Bronchial epithelial cell (primary cell): ENCODE measurements at regions not wholly inside any gene's neighbourhood (a gene's known extent, or its start where the extent isn't known, plus 50 kb on each side); places are given as distances from the start of the nearest gene placed in this dataset.
"Not testable (repeated sequence)": the region's sequence is repeated elsewhere in the genome, so short reads cannot be mapped to it uniquely, and the experiment has no call there.

Experiments
- DNase-seq: peaks from one replicate; pipeline ENCODE4 v3.0.0-alpha.2; 2010; ENCODE audit warnings: low read depth
- FAIRE-seq: peaks from 2 replicates; lab custom pipeline; 2011; peaks lifted over from hg19 to GRCh38; lab: Jason Lieb, UNC
- H3K27me3 ChIP-seq: 2 replicates; pipeline ENCODE4 v1.5.1; 2011; ENCODE audit warnings: low read length; ENCODE audit not compliant: control insufficient read depth, insufficient read depth
- H3K36me3 ChIP-seq: 2 replicates; pipeline ENCODE4 v1.5.1; 2011; ENCODE audit warnings: low read length; ENCODE audit not compliant: control insufficient read depth, insufficient read depth
- H3K4me3 ChIP-seq: 2 replicates; pipeline ENCODE4 v1.5.1; 2011; ENCODE audit warnings: mild to moderate bottlenecking, low read depth, low read length, control low read depth
- TF ChIP-seq, protein P1 (sequence below): IDR thresholded peaks from 2 replicates; pipeline ENCODE4 v1.5.1; 2011; ENCODE audit warnings: mild to moderate bottlenecking, moderate library complexity, low read length, control low read depth, inconsistent platforms; ENCODE audit not compliant: insufficient read depth, severe bottlenecking

DNA sequence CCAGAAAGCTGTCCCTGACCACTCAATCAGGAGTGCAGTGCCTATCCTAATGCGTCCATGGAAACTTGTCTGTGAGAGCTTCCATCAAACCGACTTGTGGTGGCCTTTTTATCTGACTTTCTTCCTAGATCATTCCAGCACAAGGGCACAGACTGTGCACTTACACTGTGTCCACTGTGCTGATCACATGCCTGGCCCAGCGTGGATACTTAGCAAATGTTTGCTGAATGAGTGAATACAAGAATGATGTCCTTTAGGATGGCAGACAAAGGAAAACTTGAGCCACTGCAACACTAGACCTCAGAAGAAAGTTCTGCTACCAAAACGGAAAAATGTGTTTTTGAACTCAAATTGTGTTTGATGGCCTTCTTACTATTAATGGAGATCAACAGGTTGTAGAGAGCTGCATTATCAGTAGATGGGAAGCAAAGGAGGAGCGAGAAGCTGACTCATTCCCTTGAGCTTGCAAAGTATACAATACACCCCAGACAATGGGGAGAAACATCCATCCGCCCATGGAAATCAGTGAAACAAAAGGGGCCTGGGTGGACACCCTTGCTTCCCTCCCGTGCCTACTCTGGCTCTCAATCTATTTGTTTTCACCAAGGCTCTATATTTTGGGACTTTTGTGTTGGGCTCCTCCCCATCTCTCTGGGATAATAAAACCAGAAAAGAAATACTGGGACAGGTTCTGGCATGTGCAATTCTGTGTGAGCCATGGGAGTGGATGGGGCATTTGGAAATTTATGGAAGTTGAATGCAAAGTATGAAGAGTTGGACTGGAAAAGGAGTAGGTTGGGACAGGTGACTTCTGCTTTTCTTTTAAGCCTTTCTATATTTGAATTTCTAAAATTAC, 76.2 kb upstream of the ZFAND5 start:
- H3K36me3 ChIP-seq = no peaks in the 10 kb centered on the region
- FAIRE-seq (no peak), DNase-seq (peak; percentile 84)
- no peaks in the 10 kb centered on the region for H3K27me3 ChIP-seq
- no peak overlapping the region for H3K4me3 ChIP-seq
- TF ChIP-seq, protein P1, sequence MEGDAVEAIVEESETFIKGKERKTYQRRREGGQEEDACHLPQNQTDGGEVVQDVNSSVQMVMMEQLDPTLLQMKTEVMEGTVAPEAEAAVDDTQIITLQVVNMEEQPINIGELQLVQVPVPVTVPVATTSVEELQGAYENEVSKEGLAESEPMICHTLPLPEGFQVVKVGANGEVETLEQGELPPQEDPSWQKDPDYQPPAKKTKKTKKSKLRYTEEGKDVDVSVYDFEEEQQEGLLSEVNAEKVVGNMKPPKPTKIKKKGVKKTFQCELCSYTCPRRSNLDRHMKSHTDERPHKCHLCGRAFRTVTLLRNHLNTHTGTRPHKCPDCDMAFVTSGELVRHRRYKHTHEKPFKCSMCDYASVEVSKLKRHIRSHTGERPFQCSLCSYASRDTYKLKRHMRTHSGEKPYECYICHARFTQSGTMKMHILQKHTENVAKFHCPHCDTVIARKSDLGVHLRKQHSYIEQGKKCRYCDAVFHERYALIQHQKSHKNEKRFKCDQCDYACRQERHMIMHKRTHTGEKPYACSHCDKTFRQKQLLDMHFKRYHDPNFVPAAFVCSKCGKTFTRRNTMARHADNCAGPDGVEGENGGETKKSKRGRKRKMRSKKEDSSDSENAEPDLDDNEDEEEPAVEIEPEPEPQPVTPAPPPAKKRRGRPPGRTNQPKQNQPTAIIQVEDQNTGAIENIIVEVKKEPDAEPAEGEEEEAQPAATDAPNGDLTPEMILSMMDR = no peak

DNA sequence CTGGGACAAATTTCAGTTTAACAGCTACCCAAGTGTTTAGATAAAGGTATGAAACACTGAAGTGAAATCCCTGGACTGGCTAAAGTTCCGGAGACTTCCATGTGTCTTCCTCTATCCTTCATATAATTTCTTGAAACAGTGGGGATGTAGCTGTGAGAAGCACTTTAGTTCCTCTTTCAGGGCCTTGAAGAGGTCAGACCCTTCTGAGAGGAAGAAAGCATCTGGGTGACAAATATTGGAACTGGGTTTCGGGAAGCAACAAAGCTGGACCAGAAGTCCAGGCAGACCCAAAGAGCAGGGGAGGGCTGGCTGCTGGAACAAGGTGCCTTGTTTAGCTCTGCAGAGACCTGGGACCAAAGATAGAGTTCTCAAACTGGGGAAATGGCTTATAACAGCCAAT, 75.4 kb upstream of the ZFAND5 start:
- H3K27me3 ChIP-seq = no peaks in the 10 kb centered on the region
- H3K36me3 ChIP-seq = no peaks in the 10 kb centered on the region
- DNase-seq = no peak
- TF ChIP-seq, protein P1 = no peak
- H3K4me3 ChIP-seq = no peak overlapping the region
- FAIRE-seq = no peak

DNA sequence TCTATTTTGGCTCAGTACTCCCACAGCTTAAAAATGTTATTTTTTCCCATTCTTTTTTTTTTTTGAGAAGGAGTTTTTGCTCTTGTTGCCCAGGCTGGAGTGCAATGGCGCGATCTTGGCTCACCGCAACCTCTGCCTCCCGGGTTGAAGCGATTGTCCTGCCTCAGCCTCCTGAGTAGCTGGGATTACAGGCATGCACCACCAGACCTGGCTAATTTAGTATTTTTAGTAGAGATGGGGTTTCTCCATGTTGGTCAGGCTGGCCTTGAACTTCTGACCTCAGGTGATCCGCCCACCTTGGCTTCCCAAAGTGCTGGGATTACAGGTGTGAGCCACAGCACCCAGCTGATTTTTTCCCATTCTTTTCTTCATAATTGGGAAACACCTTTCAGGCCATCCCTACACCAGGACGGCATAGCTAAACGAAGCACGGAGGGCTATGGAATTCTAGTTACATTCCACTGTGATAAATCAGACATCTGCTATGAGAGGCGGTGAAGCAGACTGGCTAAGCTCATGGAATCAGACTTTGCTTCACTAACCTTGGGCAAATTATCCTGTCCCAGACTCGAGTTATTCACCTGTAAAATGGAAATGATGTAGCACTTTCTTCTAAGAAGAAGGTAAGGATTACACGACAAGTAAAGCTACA, 68.7 kb upstream of the ZFAND5 start:
- H3K36me3 ChIP-seq, H3K27me3 ChIP-seq, FAIRE-seq, H3K4me3 ChIP-seq: not testable (repeated sequence)
- peak; percentile 79 for DNase-seq

DNA sequence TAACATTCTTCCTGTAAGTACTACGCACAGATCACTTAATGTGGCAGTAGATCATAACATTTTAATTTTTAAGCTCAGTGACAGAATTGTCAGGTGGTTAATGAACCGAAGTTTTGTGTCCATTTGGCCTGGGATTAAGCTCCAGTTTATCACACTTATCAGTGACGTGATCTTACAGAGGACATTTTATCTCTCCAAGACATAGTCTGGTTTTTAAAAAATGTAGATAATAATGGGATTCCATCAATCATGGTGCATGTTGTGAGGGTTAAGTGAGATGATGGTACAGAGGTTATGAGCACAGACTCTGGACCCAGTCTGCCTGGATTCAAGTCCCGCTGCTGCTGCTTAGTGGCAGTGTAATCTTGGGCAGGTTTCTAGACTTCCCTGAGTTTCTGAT, 66.0 kb upstream of the ZFAND5 start:
- DNase-seq (no peak), FAIRE-seq (no peak)
- Histone ChIP-seq H3K36me3 (no peaks in the 10 kb centered on the region), H3K27me3 (no peaks in the 10 kb centered on the region), H3K4me3 (no peak overlapping the region)
- TF ChIP-seq, protein P1 = no peak

DNA sequence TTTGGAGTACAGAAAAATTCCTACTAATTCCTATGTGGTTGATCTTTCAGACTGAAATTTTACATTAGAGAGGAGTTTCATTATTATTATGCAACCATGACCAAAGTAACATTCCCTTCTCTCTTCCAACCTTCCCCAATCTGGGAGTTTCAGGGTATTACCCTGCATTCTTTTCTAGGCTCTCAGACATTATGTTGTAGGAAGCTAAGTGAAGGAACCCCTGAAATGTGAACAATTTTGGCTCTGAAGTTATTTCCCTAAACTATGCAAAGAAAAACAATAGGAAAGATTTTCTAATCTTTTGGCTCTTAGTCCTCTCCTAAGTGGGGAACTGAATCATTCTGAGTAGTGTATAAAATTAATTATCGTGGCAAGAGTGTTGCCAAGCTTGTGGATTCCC, 63.3 kb upstream of the ZFAND5 start:
- no peaks in the 10 kb centered on the region for H3K36me3 ChIP-seq
- no peak overlapping the region for H3K4me3 ChIP-seq
- TF ChIP-seq, protein P1 = no peak
- no peak for DNase-seq
- FAIRE-seq = no peak
- no peaks in the 10 kb centered on the region for H3K27me3 ChIP-seq

DNA sequence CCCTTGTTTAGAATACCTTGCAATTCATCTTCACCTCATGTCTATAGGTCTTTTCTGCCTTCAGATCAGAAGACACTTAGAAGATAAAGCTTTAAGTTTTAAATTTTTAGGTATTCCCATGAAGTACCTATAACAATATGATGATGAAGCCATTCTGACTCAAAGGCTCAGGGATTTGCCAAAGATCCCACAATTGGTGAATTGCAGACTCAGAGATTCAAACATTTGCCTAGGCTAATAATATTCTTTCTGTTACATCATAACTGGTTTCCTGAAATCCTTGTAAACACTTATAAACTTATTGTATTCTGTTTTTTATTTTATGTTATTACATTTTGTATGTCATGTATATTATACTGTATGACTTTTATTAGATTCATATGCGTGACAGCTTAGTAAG, 62.8 kb upstream of the ZFAND5 start:
- TF ChIP-seq, protein P1 = no peak
- FAIRE-seq = no peak
- H3K27me3 ChIP-seq = no peaks in the 10 kb centered on the region

More for the DNA sequence above, 62.8 kb upstream of the ZFAND5 start:
- Histone ChIP-seq H3K36me3 (no peaks in the 10 kb centered on the region), H3K4me3 (no peak overlapping the region)
- peak; percentile 5 for DNase-seq
